ENCODE measurements at regions not wholly inside any gene's neighbourhood (a gene's known extent, or its start where the extent isn't known, plus 50 kb on each side); places are given as distances from the start of the nearest gene placed in this dataset.

DNA sequence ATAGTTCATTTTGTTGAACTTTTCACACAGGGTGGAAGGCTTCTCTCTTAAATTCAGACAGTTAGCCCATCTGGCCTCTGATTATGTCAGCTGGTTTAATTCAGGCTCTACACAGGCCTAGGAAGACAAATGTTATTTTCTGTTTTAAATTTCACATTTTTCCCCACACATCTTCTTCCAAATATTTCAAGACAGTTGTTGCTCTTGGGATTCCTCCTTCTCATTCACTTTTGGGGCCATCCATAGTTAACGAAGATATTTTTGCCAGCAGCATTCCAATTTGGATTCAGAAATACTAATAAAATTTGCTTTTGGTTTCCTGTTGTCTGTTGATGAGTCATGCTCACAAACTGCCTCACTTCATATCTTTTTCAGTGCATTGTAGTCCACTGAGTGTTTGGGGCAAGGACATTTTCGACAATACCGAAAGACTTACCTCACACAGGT lies 475.4 kb downstream of the DMAC1 start (continued):
- TF ChIP-seq, protein P1, sequence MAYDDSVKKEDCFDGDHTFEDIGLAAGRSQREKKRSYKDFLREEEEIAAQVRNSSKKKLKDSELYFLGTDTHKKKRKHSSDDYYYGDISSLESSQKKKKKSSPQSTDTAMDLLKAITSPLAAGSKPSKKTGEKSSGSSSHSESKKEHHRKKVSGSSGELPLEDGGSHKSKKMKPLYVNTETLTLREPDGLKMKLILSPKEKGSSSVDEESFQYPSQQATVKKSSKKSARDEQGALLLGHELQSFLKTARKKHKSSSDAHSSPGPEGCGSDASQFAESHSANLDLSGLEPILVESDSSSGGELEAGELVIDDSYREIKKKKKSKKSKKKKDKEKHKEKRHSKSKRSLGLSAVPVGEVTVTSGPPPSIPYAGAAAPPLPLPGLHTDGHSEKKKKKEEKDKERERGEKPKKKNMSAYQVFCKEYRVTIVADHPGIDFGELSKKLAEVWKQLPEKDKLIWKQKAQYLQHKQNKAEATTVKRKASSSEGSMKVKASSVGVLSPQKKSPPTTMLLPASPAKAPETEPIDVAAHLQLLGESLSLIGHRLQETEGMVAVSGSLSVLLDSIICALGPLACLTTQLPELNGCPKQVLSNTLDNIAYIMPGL (CRISPR knock-in tag; IDR thresholded peaks at IDR 0.05; ENCODE audit: borderline replicate concordance in 1 of 2, low read depth in 1 of 2), result no peak

GRCh38 chr9:7320841-7321240 lies 478.7 kb downstream of the DMAC1 start:
- H3K79me2 ChIP-seq (ENCODE audit: insufficient read depth, low read length), result no peaks in the 10 kb centered on the region
- BruUV-seq (replicated peaks), result no TSS peak
- ChIA-PET CTCF (ENCODE audit: low intra/inter-chr PET ratio, low total read pairs) (no interaction called here), POLR2A (no interaction called here)
- FAIRE-seq (no peak), ATAC-seq (no peak), DNase-seq (ENCODE audit: low spot score) (no peak)
- 47% methylated on average over 7 of the region's 7 CpGs for WGBS (ENCODE audit: low lambda C conversion rate)
- no peak overlapping the region for H3K4me2 ChIP-seq (ENCODE audit: low read depth, low read length)
- H3K36me3 ChIP-seq (replicated peaks in 1 of 2; ENCODE audit: control insufficient read depth in 1 of 2, insufficient read depth in 2 of 2, low read length in 2 of 2), result no peaks in the 10 kb centered on the region
- H3K4me3 ChIP-seq (replicated peaks in 1 of 3; ENCODE audit: insufficient read depth in 1 of 3, low read depth in 2 of 3, low read length in 3 of 3), result no peak overlapping the region
- H3K4me1 ChIP-seq (ENCODE audit: insufficient read depth, low read length), result peaks cover 7% of the 10 kb centered on the region; the same call in 1 of the 2 replicates
- no peaks in the 10 kb centered on the region for H3K27me3 ChIP-seq (ENCODE audit: control insufficient read depth in 1 of 2, insufficient read depth in 2 of 2, low read length in 2 of 2)
- H3K27ac ChIP-seq (ENCODE audit: extremely low read length, insufficient read depth, low read length), result no peak overlapping the region
- TF ChIP-seq IKZF5 (CRISPR knock-in tag; IDR thresholded peaks at IDR 0.05) (no peak), HMG20B (CRISPR knock-in tag; conservative IDR thresholded peaks at IDR 0.05) (no peak), NR2F2 (IDR thresholded peaks at IDR 0.05; ENCODE audit: borderline replicate concordance, low read depth) (no peak), CEBPB (IDR thresholded peaks at IDR 0.05; ENCODE audit: borderline replicate concordance, low read depth, low read length) (no peak), HOXA7 (CRISPR knock-in tag; IDR thresholded peaks at IDR 0.05) (no peak), RBM39 (IDR thresholded peaks at IDR 0.05; ENCODE audit: low read depth, low read length, poor library complexity, severe bottlenecking) (no peak), FOXA3 (CRISPR knock-in tag; IDR thresholded peaks at IDR 0.05) (no peak), ZNF598 (CRISPR knock-in tag; IDR thresholded peaks at IDR 0.05; ENCODE audit: borderline replicate concordance) (no peak), ZMAT3 (CRISPR knock-in tag; conservative IDR thresholded peaks at IDR 0.05) (no peak), ATF7-NPFF (CRISPR knock-in tag; IDR thresholded peaks at IDR 0.05; ENCODE audit: low read depth) (no peak), RBFOX2 (IDR thresholded peaks at IDR 0.05; ENCODE audit: low read depth, low read length) (no peak)
- TF ChIP-seq, protein P2, sequence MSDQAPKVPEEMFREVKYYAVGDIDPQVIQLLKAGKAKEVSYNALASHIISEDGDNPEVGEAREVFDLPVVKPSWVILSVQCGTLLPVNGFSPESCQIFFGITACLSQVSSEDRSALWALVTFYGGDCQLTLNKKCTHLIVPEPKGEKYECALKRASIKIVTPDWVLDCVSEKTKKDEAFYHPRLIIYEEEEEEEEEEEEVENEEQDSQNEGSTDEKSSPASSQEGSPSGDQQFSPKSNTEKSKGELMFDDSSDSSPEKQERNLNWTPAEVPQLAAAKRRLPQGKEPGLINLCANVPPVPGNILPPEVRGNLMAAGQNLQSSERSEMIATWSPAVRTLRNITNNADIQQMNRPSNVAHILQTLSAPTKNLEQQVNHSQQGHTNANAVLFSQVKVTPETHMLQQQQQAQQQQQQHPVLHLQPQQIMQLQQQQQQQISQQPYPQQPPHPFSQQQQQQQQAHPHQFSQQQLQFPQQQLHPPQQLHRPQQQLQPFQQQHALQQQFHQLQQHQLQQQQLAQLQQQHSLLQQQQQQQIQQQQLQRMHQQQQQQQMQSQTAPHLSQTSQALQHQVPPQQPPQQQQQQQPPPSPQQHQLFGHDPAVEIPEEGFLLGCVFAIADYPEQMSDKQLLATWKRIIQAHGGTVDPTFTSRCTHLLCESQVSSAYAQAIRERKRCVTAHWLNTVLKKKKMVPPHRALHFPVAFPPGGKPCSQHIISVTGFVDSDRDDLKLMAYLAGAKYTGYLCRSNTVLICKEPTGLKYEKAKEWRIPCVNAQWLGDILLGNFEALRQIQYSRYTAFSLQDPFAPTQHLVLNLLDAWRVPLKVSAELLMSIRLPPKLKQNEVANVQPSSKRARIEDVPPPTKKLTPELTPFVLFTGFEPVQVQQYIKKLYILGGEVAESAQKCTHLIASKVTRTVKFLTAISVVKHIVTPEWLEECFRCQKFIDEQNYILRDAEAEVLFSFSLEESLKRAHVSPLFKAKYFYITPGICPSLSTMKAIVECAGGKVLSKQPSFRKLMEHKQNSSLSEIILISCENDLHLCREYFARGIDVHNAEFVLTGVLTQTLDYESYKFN (CRISPR knock-in tag; conservative IDR thresholded peaks at IDR 0.05), result no peak
- TF ChIP-seq, protein P3, sequence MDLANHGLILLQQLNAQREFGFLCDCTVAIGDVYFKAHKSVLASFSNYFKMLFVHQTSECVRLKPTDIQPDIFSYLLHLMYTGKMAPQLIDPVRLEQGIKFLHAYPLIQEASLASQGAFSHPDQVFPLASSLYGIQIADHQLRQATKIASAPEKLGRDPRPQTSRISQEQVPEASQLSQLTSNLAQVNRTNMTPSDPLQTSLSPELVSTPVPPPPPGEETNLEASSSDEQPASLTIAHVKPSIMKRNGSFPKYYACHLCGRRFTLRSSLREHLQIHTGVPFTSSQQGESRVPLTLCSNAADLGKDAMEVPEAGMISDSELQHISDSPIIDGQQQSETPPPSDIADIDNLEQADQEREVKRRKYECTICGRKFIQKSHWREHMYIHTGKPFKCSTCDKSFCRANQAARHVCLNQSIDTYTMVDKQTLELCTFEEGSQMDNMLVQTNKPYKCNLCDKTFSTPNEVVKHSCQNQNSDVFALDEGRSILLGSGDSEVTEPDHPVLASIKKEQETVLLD (CRISPR knock-in tag; IDR thresholded peaks at IDR 0.05; ENCODE audit: low read depth), result no peak
- no peaks in the 10 kb centered on the region for H3K9me3 ChIP-seq (ENCODE audit: low read length)
- no peak overlapping the region for H3K9ac ChIP-seq (ENCODE audit: insufficient read depth, low read depth, low read length)
- no peak overlapping the region for H2AFZ ChIP-seq (ENCODE audit: low read length)
- in situ Hi-C loops (cut with HindIII; ENCODE audit: extremely low pct_ligation_motif_present, low pct_unique_long_range_greater_than_20kb), result no loop called here
- intact Hi-C loops (cut with micrococcal nuclease; ENCODE audit: unreplicated experiment), result no loop called here
- H4K20me1 ChIP-seq (ENCODE audit: insufficient read depth, low read length), result no peaks in the 10 kb centered on the region

Data from HepG2 (cell line).